Neural cell (in vitro differentiated cells): ENCODE measurements at regions not wholly inside any gene's neighbourhood (a gene's known extent, or its start where the extent isn't known, plus 50 kb on each side); places are given as distances from the start of the nearest gene placed in this dataset.

ENCODE experiments used
- H2AFZ ChIP-seq: fragments of 200-600, 300-800 bp; sonication (generic), shearing (Covaris generic); 2 replicates; pipeline ENCODE4 v1.6.0; 2014; ENCODE audit warnings: low read depth, mild to moderate bottlenecking, antibody characterized with exemption, low read length, moderate library complexity
- H3F3A ChIP-seq: fragments of 200-600 bp; shearing (Covaris generic); 2 replicates; pipeline ENCODE4 v1.6.1; 2016; ENCODE audit warnings: mild to moderate bottlenecking, moderate library complexity, mixed read lengths, antibody characterized with exemption, low read length; ENCODE audit not compliant: insufficient read depth, poor library complexity, severe bottlenecking
- H3K27ac ChIP-seq: fragments of 200-600, 300-800 bp; sonication (generic), shearing (Covaris generic); 2 replicates; pipeline ENCODE4 v1.5.1; 2014; ENCODE audit warnings: mild to moderate bottlenecking, low read length, moderate library complexity
- H3K27me3 ChIP-seq: fragments of 300-800, 200-600 bp; sonication (generic), shearing (Covaris generic); 2 replicates; pipeline ENCODE4 v1.6.0; 2014; ENCODE audit warnings: mild to moderate bottlenecking, low read depth, low read length, moderate library complexity; ENCODE audit not compliant: insufficient read depth
- H3K36me3 ChIP-seq: fragments of 300-800, 200-600 bp; sonication (generic), shearing (Covaris generic); 2 replicates; pipeline ENCODE4 v1.5.1; 2014; ENCODE audit warnings: mild to moderate bottlenecking, antibody characterized with exemption, low read length, moderate library complexity; ENCODE audit not compliant: insufficient read depth
- H3K4me2 ChIP-seq: fragments of 300-800, 200-600 bp; sonication (generic), shearing (Covaris generic); 2 replicates; pipeline ENCODE4 v1.6.0; 2014; ENCODE audit warnings: mild to moderate bottlenecking, low read length
- H3K4me3 ChIP-seq: fragments of 300-800, 200-600 bp; sonication (generic), shearing (Covaris generic); 2 replicates; pipeline ENCODE4 v1.5.1; 2014; ENCODE audit warnings: mild to moderate bottlenecking, low read length, moderate library complexity
- H3K79me2 ChIP-seq: fragments of 200-600 bp; shearing (Covaris generic); replicated peaks from 2 replicates; pipeline ENCODE4 v1.6.0; 2014; ENCODE audit warnings: mild to moderate bottlenecking, low read length, moderate library complexity; ENCODE audit not compliant: insufficient read depth
- H3K9ac ChIP-seq: fragments of 300-800, 200-600 bp; sonication (generic), shearing (Covaris generic); 2 replicates; pipeline ENCODE4 v1.6.1; 2016; ENCODE audit warnings: mild to moderate bottlenecking, low read length, mixed read lengths
- H3K9me2 ChIP-seq: fragments of 200-600 bp; shearing (Covaris generic); 2 replicates; pipeline ENCODE4 v1.6.1; 2016; ENCODE audit warnings: mild to moderate bottlenecking, low read length, mixed read lengths; ENCODE audit not compliant: insufficient read depth
- H3K9me3 ChIP-seq: fragments of 200-600, 300-800 bp; sonication (generic), shearing (Covaris generic); 2 replicates; pipeline ENCODE4 v1.6.1; 2016; ENCODE audit warnings: mild to moderate bottlenecking, mixed run types, low read length, moderate library complexity, mixed read lengths
- H4K20me1 ChIP-seq: fragments of 200-600 bp; shearing (Covaris generic); 2 replicates; pipeline ENCODE4 v1.6.1; 2016; ENCODE audit warnings: mild to moderate bottlenecking, mixed run types; ENCODE audit not compliant: insufficient read depth
- CTCF ChIP-seq: fragments of 450-650 bp; IDR thresholded peaks from 2 replicates; pipeline ENCODE4 v1.5.1; 2014; ENCODE audit warnings: antibody characterized with exemption, mild to moderate bottlenecking, moderate library complexity; ENCODE audit not compliant: poor library complexity, severe bottlenecking
- EP300 ChIP-seq: fragments of 450-650 bp; conservative IDR thresholded peaks from 2 replicates; pipeline ENCODE4 v1.6.1; 2014; ENCODE audit warnings: antibody characterized with exemption, mild to moderate bottlenecking, moderate library complexity; ENCODE audit not compliant: poor library complexity, severe bottlenecking
- EZH2 ChIP-seq: fragments of 200-600, 300-800 bp; shearing (Covaris generic), sonication (generic); IDR thresholded peaks from 2 replicates; pipeline ENCODE4 v1.6.1; 2014; ENCODE audit warnings: antibody characterized with exemption, low read length, borderline replicate concordance, mild to moderate bottlenecking; ENCODE audit not compliant: insufficient read depth, poor library complexity, severe bottlenecking
- MXI1 ChIP-seq: fragments of 450-650 bp; conservative IDR thresholded peaks from 2 replicates; pipeline ENCODE4 v1.6.1; 2014; ENCODE audit warnings: antibody characterized with exemption, mild to moderate bottlenecking; ENCODE audit not compliant: poor library complexity, severe bottlenecking
- POLR2AphosphoS5 ChIP-seq: IDR thresholded peaks from 2 replicates; pipeline ENCODE4 v1.6.1; 2012
- RAD21 ChIP-seq: fragments of 450-650 bp; conservative IDR thresholded peaks from 2 replicates; pipeline ENCODE4 v1.6.1; 2014; ENCODE audit warnings: antibody characterized with exemption, mild to moderate bottlenecking, moderate library complexity
- REST ChIP-seq: IDR thresholded peaks from 2 replicates; pipeline ENCODE4 v1.6.1; 2012; ENCODE audit warnings: borderline replicate concordance
- SMC3 ChIP-seq: fragments of 450-650 bp; conservative IDR thresholded peaks from 2 replicates; pipeline ENCODE4 v1.6.1; 2014; ENCODE audit warnings: antibody characterized with exemption, mild to moderate bottlenecking, moderate library complexity; ENCODE audit not compliant: poor library complexity
- TAF1 ChIP-seq: IDR thresholded peaks from 2 replicates; pipeline ENCODE4 v1.6.1; 2012; ENCODE audit warnings: low read depth

GRCh38 chr10:124182088-124182541 lies 88.7 kb upstream of the CHST15 start:
- no peak for TF ChIP-seq TAF1
- Histone ChIP-seq H3K27me3 (no peaks in the 10 kb centered on the region), H2AFZ (no peak overlapping the region), H3F3A (no peaks in the 10 kb centered on the region), H3K4me2 (no peak overlapping the region), H4K20me1 (no peaks in the 10 kb centered on the region), H3K4me3 (no peak overlapping the region), H3K9ac (no peak overlapping the region), H3K27ac (no peak overlapping the region), H3K9me2 (no peaks in the 10 kb centered on the region), H3K79me2 (no peaks in the 10 kb centered on the region), H3K36me3 (no peaks in the 10 kb centered on the region), H3K9me3 (no peaks in the 10 kb centered on the region)

GRCh38 chr10:124181656-124182055 lies 88.3 kb upstream of the CHST15 start:
- no peaks in the 10 kb centered on the region for H3K27me3 ChIP-seq
- no peaks in the 10 kb centered on the region for H3K79me2 ChIP-seq
- H3K9me2 ChIP-seq = no peaks in the 10 kb centered on the region
- no peaks in the 10 kb centered on the region for H3K9me3 ChIP-seq
- H3K4me2 ChIP-seq = no peak overlapping the region
- H2AFZ ChIP-seq = no peak overlapping the region
- H3K4me3 ChIP-seq = no peak overlapping the region
- H3K27ac ChIP-seq = no peak overlapping the region
- TF ChIP-seq POLR2AphosphoS5 (no peak), RAD21 (no peak), REST (no peak), CTCF (no peak), EP300 (no peak), EZH2 (no peak), TAF1 (no peak), MXI1 (no peak), SMC3 (no peak)
- H3F3A ChIP-seq = no peaks in the 10 kb centered on the region
- no peaks in the 10 kb centered on the region for H4K20me1 ChIP-seq
- H3K9ac ChIP-seq = no peak overlapping the region
- H3K36me3 ChIP-seq = no peaks in the 10 kb centered on the region
